Hepatocyte (in vitro differentiated cells): ENCODE measurements at regions not wholly inside any gene's neighbourhood (a gene's known extent, or its start where the extent isn't known, plus 50 kb on each side); places are given as distances from the start of the nearest gene placed in this dataset.

ENCODE experiments used
- DNase-seq: peaks from one replicate; pipeline ENCODE4 v3.0.0-alpha.2; 2016; ENCODE audit warnings: low spot score
- H2AFZ ChIP-seq: fragments of 200-600 bp; sonication (generic); 2 replicates; pipeline ENCODE4 v1.6.0; 2016; ENCODE audit warnings: antibody characterized with exemption, mild to moderate bottlenecking
- H3K27ac ChIP-seq: fragments of 200-600 bp; sonication (generic); 2 replicates; pipeline ENCODE4 v1.5.1; 2016; ENCODE audit warnings: mild to moderate bottlenecking
- H3K27me3 ChIP-seq: fragments of 200-600 bp; sonication (generic); 2 replicates; pipeline ENCODE4 v1.6.1; 2016
- H3K36me3 ChIP-seq: fragments of 200-600 bp; sonication (generic); replicated peaks from 2 replicates; pipeline ENCODE4 v1.5.1; 2016; ENCODE audit warnings: low read depth; ENCODE audit not compliant: insufficient read depth
- H3K4me1 ChIP-seq: fragments of 200-600 bp; sonication (generic); 2 replicates; pipeline ENCODE4 v1.5.1; 2016; ENCODE audit warnings: mild to moderate bottlenecking, moderate library complexity; ENCODE audit not compliant: insufficient read depth
- H3K4me2 ChIP-seq: fragments of 200-600 bp; sonication (generic); 2 replicates; pipeline ENCODE4 v1.6.0; 2016
- H3K4me3 ChIP-seq: fragments of 200-600 bp; sonication (generic); 2 replicates; pipeline ENCODE4 v1.5.1; 2016; ENCODE audit warnings: mild to moderate bottlenecking
- H3K79me2 ChIP-seq: fragments of 200-600 bp; sonication (generic); 2 replicates; pipeline ENCODE4 v1.6.0; 2017; ENCODE audit warnings: mild to moderate bottlenecking
- H3K9me2 ChIP-seq: fragments of 200-600 bp; sonication (generic); replicated peaks from 2 replicates; pipeline ENCODE4 v1.6.0; 2017; ENCODE audit warnings: mild to moderate bottlenecking; ENCODE audit not compliant: insufficient read depth
- H3K9me3 ChIP-seq: fragments of 200-600 bp; sonication (generic); 2 replicates; pipeline ENCODE4 v1.5.1; 2016; ENCODE audit warnings: low read depth, mild to moderate bottlenecking
- H4K20me1 ChIP-seq: fragments of 200-600 bp; sonication (generic); 2 replicates; pipeline ENCODE4 v1.6.0; 2016; ENCODE audit warnings: mild to moderate bottlenecking; ENCODE audit not compliant: insufficient read depth, poor library complexity, severe bottlenecking
- CTCF ChIP-seq: fragments of 200-600 bp; sonication (generic); IDR thresholded peaks from 2 replicates; pipeline ENCODE4 v1.5.1; 2016; ENCODE audit warnings: antibody characterized with exemption, mild to moderate bottlenecking; ENCODE audit not compliant: poor library complexity
- EZH2 ChIP-seq: fragments of 200-600 bp; sonication (generic); IDR thresholded peaks from 2 replicates; pipeline ENCODE4 v1.6.1; 2016; ENCODE audit warnings: antibody characterized with exemption, mild to moderate bottlenecking, borderline replicate concordance
- EZH2phosphoT487 ChIP-seq: fragments of 200-600 bp; sonication (generic); IDR thresholded peaks from one replicate; pipeline ENCODE4 v1.6.1; 2018; ENCODE audit warnings: antibody characterized with exemption, mild to moderate bottlenecking, low read depth, moderate library complexity; ENCODE audit not compliant: unreplicated experiment, severe bottlenecking
- WGBS: methylation state at CpG from one replicate; pipeline ENCODE4 v1.1.6; 2016; ENCODE audit warnings: low lambda C conversion rate; ENCODE audit errors: missing lambda C conversion rate; 5-methylcytosine and 5-hydroxymethylcytosine counted together

DNA sequence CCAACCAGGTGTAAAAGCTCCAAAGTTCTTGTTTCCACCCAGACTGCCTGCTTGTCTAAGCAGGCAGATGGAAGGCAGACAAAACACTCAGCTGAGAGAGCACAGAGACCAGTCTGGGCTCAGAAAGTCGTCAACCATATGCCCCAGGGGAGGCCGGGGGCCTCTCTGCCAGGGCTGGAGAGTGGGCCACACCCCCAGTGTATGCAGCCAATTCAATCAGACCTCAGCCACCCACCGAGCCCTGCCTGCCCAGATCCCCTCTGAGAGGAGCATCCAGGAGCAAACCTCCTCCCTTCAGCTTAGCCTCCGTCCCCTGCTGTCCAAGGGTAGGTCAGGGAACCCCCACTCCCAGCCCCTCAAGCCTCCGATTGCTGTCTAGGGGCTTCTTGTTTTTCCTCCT, 196.3 kb downstream of the LSM5 start:
- WGBS, result 62% methylated on average over 5 of the region's 5 CpGs
- Histone ChIP-seq H3K4me3 (no peak overlapping the region), H2AFZ (no peak overlapping the region), H3K9me2 (no peaks in the 10 kb centered on the region), H3K36me3 (no peaks in the 10 kb centered on the region), H3K79me2 (no peaks in the 10 kb centered on the region), H4K20me1 (no peaks in the 10 kb centered on the region), H3K9me3 (no peaks in the 10 kb centered on the region), H3K27me3 (peaks cover 34% of the 10 kb centered on the region), H3K27ac (no peak overlapping the region), H3K4me1 (peaks cover 4% of the 10 kb centered on the region), H3K4me2 (no peak overlapping the region)
- TF ChIP-seq EZH2, result no peak
- TF ChIP-seq EZH2phosphoT487, result no peak
- no peak for TF ChIP-seq CTCF
- no peak for DNase-seq

- Histone ChIP-seq H3K9me3 (no peaks in the 10 kb centered on the region), H3K79me2 (no peaks in the 10 kb centered on the region), H4K20me1 (no peaks in the 10 kb centered on the region), H3K27me3 (no peaks in the 10 kb centered on the region), H3K4me1 (no peaks in the 10 kb centered on the region), H3K27ac (no peak overlapping the region), H2AFZ (no peak overlapping the region), H3K4me2 (no peak overlapping the region), H3K36me3 (no peaks in the 10 kb centered on the region), H3K4me3 (no peak overlapping the region), H3K9me2 (no peaks in the 10 kb centered on the region)
- no peak for DNase-seq
- TF ChIP-seq EZH2 (no peak), EZH2phosphoT487 (no peak), CTCF (no peak)
- WGBS, result 89% methylated on average over 5 of the region's 5 CpGs
These were observed 200.3 kb downstream of the LSM5 start for GRCh38 chr7:32289651-32290414.

- Histone ChIP-seq H3K27me3 (no peaks in the 10 kb centered on the region), H3K4me2 (no peak overlapping the region), H3K4me1 (no peaks in the 10 kb centered on the region), H4K20me1 (no peaks in the 10 kb centered on the region), H3K27ac (no peak overlapping the region), H3K9me3 (no peaks in the 10 kb centered on the region), H2AFZ (no peak overlapping the region), H3K4me3 (no peak overlapping the region), H3K36me3 (no peaks in the 10 kb centered on the region), H3K79me2 (no peaks in the 10 kb centered on the region), H3K9me2 (no peaks in the 10 kb centered on the region)
- no peak for TF ChIP-seq EZH2phosphoT487
- no peak for TF ChIP-seq EZH2
- no peak for TF ChIP-seq CTCF
- WGBS, result 50% methylated on average over 2 of the region's 2 CpGs
- no peak for DNase-seq
These were observed 204.5 kb downstream of the LSM5 start for GRCh38 chr7:32285698-32286097.
